KOPT-K1 (cell line): ENCODE measurements at regions not wholly inside any gene's neighbourhood (a gene's known extent, or its start where the extent isn't known, plus 50 kb on each side); places are given as distances from the start of the nearest gene placed in this dataset.
"Not testable (repeated sequence)": the region's sequence is repeated elsewhere in the genome, so short reads cannot be mapped to it uniquely, and the experiment has no call there.

Experiments
- H3K27ac ChIP-seq: fragments of 200-600 bp; sonication (generic); 2 replicates; pipeline ENCODE4 v1.5.1; 2016; ENCODE audit warnings: antibody characterized with exemption, mild to moderate bottlenecking, low read depth, low read length; ENCODE audit not compliant: poor library complexity, severe bottlenecking
- H3K36me3 ChIP-seq: fragments of 200-600 bp; sonication (generic); 2 replicates; pipeline ENCODE4 v1.5.1; 2017; ENCODE audit warnings: antibody characterized with exemption, mild to moderate bottlenecking, low read length, moderate library complexity; ENCODE audit not compliant: insufficient read depth
- H3K9me3 ChIP-seq: fragments of 200-600 bp; sonication (generic); 2 replicates; pipeline ENCODE4 v1.5.1; 2017; ENCODE audit warnings: antibody characterized with exemption, low read length, mild to moderate bottlenecking; ENCODE audit not compliant: insufficient read depth, poor library complexity, severe bottlenecking

GRCh38 chr13:68550330-68550729, 1320.2 kb upstream of the PCDH9 start:
- Histone ChIP-seq H3K27ac (no peak overlapping the region), H3K36me3 (no peaks in the 10 kb centered on the region), H3K9me3 (no peaks in the 10 kb centered on the region)

- no peaks in the 10 kb centered on the region for H3K9me3 ChIP-seq
- no peak overlapping the region for H3K27ac ChIP-seq
- no peaks in the 10 kb centered on the region for H3K36me3 ChIP-seq
Measured at GRCh38 chr13:68540244-68540643, 1310.1 kb upstream of the PCDH9 start.

- Histone ChIP-seq H3K9me3 (no peaks in the 10 kb centered on the region), H3K27ac (no peak overlapping the region), H3K36me3 (no peaks in the 10 kb centered on the region)
Measured at GRCh38 chr13:68535329-68535728, 1305.2 kb upstream of the PCDH9 start.

GRCh38 chr13:68527167-68527566, 1297.0 kb upstream of the PCDH9 start:
- H3K27ac ChIP-seq, H3K36me3 ChIP-seq, H3K9me3 ChIP-seq: not testable (repeated sequence)

DNA sequence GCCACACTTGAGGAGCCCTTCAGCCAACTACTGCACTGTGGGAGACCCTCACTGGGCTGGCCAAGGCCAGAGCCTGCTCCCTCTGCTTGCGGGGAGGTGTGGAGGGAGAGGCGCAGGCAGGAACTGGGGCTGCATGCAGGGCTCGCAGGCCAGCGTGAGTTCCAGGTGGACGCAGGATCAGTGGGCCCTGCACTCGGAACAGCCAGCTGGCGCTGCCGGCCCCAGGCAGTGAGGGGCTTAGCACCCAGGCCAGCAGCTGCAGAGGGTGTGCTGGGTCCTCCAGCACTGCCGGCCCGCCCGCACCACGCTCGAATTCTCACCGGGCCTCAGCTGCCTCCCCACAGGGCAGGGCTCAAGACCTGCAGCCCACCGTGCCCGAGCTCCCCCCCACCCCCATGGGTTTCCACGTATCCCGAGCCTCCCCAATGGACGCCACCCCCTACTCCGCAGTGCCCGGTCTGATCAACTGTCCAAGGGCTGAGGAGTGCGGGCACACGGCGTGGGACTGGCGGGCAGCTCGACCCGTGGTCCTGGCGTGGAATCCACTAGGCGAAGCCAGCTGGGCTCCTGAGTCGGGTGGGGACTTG, 1293.8 kb upstream of the PCDH9 start:
- H3K27ac ChIP-seq = no peak overlapping the region
- H3K36me3 ChIP-seq = no peaks in the 10 kb centered on the region

GRCh38 chr13:68522184-68522583, 1292.0 kb upstream of the PCDH9 start:
- no peaks in the 10 kb centered on the region for H3K9me3 ChIP-seq
- H3K27ac ChIP-seq = no peak overlapping the region
- H3K36me3 ChIP-seq = no peaks in the 10 kb centered on the region

More for the DNA sequence above, 1293.8 kb upstream of the PCDH9 start:
- no peaks in the 10 kb centered on the region for H3K9me3 ChIP-seq

- H3K27ac ChIP-seq = no peak overlapping the region
- H3K9me3 ChIP-seq = no peaks in the 10 kb centered on the region
- H3K36me3 ChIP-seq = no peaks in the 10 kb centered on the region
Measured at GRCh38 chr13:68509734-68510621, 1279.8 kb upstream of the PCDH9 start.

- Histone ChIP-seq H3K27ac (no peak overlapping the region), H3K9me3 (no peaks in the 10 kb centered on the region), H3K36me3 (no peaks in the 10 kb centered on the region)
Measured at GRCh38 chr13:68506888-68507551, 1276.9 kb upstream of the PCDH9 start.

GRCh38 chr13:68490594-68490993, 1260.5 kb upstream of the PCDH9 start:
- Histone ChIP-seq H3K27ac (no peak overlapping the region), H3K9me3 (no peaks in the 10 kb centered on the region), H3K36me3 (no peaks in the 10 kb centered on the region)

DNA sequence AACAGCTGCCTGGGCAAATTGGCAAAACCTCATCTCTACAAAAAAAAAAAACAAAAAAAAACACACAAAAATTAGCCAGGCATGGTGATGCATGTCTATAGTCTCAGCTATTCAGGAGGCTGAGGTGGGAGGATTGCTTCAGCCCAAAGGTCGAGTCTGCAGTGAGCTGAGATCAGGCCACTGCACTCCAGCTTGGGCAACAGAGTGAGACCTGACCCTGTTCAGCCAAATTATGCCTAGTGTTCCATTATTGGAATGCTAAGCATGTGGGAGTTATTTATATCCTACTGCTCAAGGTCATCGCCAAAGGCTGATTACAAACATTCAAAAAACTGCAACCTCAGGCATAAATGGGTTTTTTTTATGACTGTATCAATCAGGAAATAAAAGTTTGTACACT, 1251.0 kb upstream of the PCDH9 start:
- H3K9me3 ChIP-seq = no peaks in the 10 kb centered on the region
- H3K36me3 ChIP-seq = no peaks in the 10 kb centered on the region
- no peak overlapping the region for H3K27ac ChIP-seq

DNA sequence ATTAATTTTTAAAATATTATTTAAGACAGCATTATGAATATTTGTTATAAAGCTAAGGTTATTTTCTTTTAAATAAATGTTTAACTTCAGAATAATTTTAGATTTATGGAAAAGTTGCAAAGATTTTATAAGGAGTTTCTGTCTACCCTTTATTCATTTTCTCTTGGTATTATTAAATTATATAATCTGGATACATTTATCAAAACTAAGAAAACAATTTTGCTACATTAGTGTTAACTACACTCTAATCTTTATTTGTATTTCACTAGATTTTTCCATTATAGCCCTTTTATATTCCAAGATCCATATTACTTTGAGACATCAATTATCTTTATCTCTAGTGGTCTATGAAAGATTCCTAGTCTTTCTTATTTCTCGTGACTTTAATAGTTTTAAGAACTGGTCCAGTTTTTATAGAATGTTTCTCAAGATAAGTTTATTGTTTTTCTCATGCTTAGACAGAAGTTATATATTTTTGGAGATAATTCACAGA, 1243.7 kb upstream of the PCDH9 start:
- Histone ChIP-seq H3K9me3 (no peaks in the 10 kb centered on the region), H3K36me3 (no peaks in the 10 kb centered on the region), H3K27ac (no peak overlapping the region)

GRCh38 chr13:68467160-68467559, 1237.0 kb upstream of the PCDH9 start:
- Histone ChIP-seq H3K36me3 (no peaks in the 10 kb centered on the region), H3K27ac (no peak overlapping the region), H3K9me3 (no peaks in the 10 kb centered on the region)

DNA sequence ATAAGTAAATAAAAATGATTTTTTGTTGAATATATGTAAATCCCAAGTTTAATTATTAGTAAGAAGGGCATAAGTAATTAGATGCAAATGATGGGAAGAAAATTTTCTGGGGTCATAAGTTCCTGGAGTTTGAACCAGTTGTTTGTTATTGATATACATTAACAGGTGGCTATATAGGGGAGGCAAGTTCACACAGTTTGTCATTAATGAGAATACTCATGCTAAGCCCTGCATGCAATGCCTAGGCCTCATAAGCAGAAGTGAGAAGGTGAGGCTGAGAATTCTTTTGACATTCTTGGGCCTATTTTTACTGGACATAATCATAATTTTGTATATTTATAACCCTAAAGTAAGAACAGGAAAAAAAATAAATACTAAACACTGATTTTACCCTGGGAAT, 1210.7 kb upstream of the PCDH9 start:
- H3K27ac ChIP-seq = no peak overlapping the region
- H3K36me3 ChIP-seq = no peaks in the 10 kb centered on the region
- H3K9me3 ChIP-seq = no peaks in the 10 kb centered on the region

GRCh38 chr13:68439817-68440216, 1209.7 kb upstream of the PCDH9 start:
- no peaks in the 10 kb centered on the region for H3K36me3 ChIP-seq
- no peaks in the 10 kb centered on the region for H3K9me3 ChIP-seq
- H3K27ac ChIP-seq = no peak overlapping the region

GRCh38 chr13:68428292-68428691, 1198.2 kb upstream of the PCDH9 start:
- Histone ChIP-seq H3K9me3 (no peaks in the 10 kb centered on the region), H3K36me3 (no peaks in the 10 kb centered on the region), H3K27ac (no peak overlapping the region)
